HG02623 (cell line): ENCODE measurements at regions not wholly inside any gene's neighbourhood (a gene's known extent, or its start where the extent isn't known, plus 50 kb on each side); places are given as distances from the start of the nearest gene placed in this dataset.
"Not testable (repeated sequence)": the region's sequence is repeated elsewhere in the genome, so short reads cannot be mapped to it uniquely, and the experiment has no call there.

Source experiments
- ATAC-seq: cut with Tn5 transposase; IDR thresholded peaks from one replicate; pipeline ENCODE4 v1.9.1; 2021; ENCODE audit warnings: moderate library complexity; ENCODE audit not compliant: unreplicated experiment

DNA sequence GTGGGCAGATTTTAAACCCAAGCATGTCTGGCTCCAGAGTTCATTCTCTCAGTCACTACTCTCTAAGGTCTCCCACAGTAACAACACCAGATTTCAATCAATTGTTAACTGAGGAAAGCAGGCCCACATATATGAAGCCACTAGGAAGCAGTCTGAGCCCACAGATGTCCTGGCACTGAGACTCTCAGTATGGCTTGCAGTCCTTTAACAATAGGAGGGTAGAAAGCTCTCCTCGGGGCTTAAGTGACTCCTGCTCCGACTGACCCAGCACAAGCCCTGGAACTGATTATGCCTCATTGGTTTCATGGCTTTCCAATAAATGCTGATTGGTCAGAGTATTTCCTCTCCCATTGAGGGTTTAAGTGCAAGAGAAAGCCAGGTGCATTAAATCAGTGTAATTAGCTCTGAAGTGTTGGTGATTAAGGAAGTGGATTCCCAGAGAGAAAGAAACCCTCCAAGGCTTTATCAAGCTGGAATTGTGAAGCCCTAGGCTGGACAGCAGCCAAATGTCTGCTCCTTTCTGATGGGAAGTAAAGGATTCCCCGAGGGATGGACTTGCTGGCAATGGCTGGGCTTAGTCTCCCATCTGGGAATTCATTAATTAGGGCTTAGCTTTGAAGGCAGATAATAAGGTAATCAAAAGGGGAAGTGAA, 76.6 kb upstream of the PROKR2 start:
- no peak for ATAC-seq

DNA sequence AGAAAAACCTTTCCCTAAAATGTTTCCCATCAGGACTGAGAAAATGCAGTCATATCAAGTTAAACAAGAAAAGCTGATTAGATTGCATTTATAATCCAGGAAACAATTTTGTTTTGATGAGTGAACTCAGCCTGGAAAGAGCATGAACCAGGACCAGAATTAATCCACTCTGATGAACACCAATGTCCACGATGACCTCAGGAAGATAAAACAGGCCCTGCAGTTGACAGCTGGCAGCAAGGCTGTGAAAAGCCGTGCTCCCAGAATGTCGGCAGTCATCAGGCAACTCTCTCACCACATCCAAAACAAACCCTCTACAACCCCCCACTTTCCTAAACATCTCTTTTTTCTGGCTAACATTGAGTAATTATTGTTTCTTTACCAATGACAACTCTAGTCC, 74.0 kb upstream of the PROKR2 start:
- no peak for ATAC-seq

DNA sequence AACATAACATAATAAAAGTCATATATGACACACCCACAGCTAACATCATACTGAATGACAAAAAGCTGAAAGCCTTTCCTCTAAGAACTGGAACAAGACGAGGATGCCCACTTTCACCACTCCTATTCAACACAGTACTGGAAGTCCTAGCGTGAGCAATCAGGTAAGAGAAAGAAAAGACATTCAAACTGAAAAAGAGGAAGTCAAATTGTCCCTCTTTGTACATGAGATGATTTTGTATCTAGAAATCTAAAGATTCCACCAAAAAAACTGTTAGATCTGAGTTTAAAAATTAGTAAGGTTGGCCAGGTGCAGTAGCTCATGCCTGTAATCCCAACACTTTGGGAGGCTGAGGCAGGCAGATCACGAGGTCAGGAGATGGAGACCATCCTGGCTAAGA, 70.1 kb upstream of the PROKR2 start:
- not testable (repeated sequence) for ATAC-seq

DNA sequence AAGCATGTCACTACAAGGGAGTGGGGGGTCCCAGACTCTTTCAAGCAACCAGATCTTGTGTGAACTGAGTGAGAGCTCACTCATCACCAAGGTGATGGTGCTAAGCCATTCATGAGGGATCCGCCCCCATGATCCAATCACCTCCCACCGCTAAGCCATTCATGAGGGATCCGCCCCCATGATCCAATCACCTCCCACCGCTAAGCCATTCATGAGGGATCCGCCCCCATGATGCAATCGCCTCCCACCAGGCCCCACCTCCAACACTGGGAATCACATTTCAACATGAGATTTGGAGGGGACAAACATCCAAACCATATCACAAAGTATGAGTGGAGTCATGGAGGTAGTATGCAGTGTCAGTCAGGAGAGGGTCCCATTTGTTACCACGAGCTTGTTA, 64.8 kb upstream of the PROKR2 start:
- ATAC-seq, result not testable (repeated sequence)

DNA sequence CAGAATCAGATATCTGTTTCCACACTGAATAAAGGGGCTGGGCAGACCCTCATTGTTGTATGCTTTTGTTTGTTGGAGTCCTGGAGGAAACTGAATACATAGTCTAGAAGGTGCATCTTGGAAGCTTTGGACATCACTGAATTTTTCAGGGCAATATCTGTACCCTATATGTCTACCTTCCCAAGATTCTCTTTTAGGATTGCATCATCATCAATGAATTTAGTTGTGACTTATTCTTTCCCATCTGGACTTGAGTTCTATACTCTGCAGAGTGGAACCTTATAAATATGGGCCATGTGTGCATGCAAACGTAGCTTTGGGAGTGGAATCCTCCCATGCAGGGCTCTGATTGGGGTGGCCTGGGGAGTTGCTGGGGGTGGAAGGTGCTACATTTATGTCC, 60.7 kb upstream of the PROKR2 start:
- ATAC-seq, result no peak

DNA sequence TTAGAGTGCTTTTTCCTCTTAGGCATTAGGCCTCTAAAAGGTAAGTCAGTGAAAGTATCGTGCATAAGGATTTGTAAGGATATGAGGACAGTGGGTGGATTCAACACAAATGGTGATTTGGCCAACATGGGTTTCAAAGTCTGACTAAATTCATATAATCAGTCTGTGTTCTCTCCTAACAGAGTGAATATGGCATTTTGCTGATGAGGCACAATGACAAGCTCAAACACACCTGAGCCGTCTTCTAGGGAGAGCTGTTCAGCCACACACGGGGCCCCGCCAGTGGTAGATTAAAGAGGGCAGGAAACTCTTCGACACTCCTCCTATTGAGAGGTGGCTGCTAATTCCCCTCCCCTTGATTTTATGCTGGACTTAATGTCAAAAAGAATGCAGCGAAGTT, 59.5 kb upstream of the PROKR2 start:
- ATAC-seq, result no peak

DNA sequence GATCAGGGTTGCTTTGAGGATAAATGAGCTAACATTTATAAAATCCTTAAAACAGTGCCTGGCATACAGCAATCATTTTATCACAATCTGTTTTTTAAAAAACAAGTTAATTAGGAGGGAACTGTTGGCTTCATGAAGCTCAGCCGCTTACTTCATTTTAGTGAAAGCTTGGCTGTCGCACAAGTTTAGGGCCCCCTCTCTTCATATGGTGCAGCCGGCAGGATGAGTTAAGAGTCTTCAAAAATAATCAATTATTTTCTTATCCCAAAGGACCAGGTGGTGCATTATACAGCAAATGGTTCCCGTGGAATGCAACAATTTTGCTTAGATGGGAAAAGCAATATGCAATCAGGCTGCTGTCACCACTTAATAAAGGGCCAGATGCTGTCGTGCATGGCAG, 57.4 kb upstream of the PROKR2 start:
- no peak for ATAC-seq

DNA sequence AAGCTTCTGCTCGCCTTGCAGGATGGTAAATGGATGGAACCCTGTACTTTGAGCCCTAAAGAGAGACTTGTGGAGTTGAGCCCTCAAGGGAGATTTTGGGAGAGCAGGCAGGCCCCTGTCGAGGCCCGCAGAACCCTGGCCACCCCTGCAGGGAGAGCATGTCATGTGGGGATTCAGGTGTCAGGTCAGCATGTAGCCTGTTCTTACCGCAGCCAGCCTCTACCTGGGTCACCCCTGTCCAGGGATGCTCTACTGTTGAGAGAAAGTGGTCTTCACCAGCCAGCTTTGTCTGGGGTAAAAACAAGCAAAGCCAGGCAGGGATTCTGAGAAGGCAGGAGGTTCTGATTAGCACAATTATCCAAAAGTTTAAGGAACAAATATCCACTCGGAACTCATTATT, 55.6 kb upstream of the PROKR2 start:
- no peak for ATAC-seq

DNA sequence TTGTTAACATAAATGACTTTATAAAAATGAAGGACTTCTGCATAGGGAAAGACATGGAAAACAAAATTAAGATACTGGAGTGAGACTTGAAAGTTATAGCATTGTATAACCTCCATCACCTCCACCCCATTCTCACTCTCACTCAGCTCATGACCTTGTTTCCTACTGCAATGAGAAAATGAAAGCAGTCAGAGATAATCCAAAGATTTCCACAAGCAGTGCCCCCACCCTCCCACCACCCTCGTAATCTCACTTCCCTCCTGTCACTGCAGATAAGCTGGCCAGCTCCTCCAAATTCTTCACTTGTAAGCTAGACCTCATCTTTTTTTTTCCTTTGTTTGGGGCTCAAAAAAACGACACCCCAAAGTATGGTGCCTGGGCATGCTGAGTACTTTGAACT, 52.9 kb upstream of the PROKR2 start:
- no peak for ATAC-seq
